ENCODE measurements at regions not wholly inside any gene's neighbourhood (a gene's known extent, or its start where the extent isn't known, plus 50 kb on each side); places are given as distances from the start of the nearest gene placed in this dataset.
"Not testable (repeated sequence)": the region's sequence is repeated elsewhere in the genome, so short reads cannot be mapped to it uniquely, and the experiment has no call there.

GRCh38 chr9:36484124-36484523, 84.1 kb upstream of the RNF38 start:
- H3K27ac ChIP-seq = no peak overlapping the region
- no peak for DNase-seq (ENCODE audit: low read depth, low spot score)
- no peak overlapping the region for H3K9ac ChIP-seq (ENCODE audit: insufficient read length)
- TF ChIP-seq POLR2AphosphoS5 (IDR thresholded peaks at IDR 0.05; ENCODE audit: borderline replicate concordance, low read depth, low read length) = no peak
- TF ChIP-seq FOXP2 (optimal IDR thresholded peaks at IDR 0.05; ENCODE audit: control extremely low read depth, extremely low read length, insufficient read depth) = no peak
- TF ChIP-seq EZH2 (IDR thresholded peaks at IDR 0.05) = no peak
- no peak overlapping the region for H3K4me3 ChIP-seq
- H3K9me3 ChIP-seq (ENCODE audit: low read depth, low read length) = no peaks in the 10 kb centered on the region
- no peaks in the 10 kb centered on the region for H3K36me3 ChIP-seq (ENCODE audit: insufficient read depth, low read length)

DNA sequence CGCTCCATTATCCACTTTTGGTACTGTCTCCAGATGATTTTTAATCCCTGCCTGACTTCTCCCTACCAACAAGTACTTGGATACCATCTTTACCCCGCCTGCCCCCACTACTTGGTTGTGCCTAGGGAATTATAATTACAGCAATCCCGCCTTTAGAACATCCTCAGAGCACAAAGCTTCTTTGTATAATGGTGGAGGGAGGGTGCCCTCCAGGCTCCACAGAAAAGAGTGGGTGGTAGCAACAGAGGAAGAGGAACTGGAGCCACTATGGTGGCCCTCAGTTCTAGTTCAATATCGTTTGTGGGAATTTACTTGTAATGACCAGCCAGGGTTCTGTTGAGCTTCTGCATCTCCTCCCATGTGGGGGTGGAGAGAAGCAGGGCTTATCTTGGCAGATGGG, 79.0 kb upstream of the RNF38 start:
- Histone ChIP-seq H3K9me3 (ENCODE audit: low read depth, low read length) (no peaks in the 10 kb centered on the region), H3K4me3 (no peak overlapping the region), H3K36me3 (ENCODE audit: insufficient read depth, low read length) (no peaks in the 10 kb centered on the region), H3K27ac (peak overlapping the region; percentile 46; the same call in 1 of the 2 replicates), H3K9ac (ENCODE audit: insufficient read length) (no peak overlapping the region)
- no peak for DNase-seq (ENCODE audit: low read depth, low spot score)
- TF ChIP-seq EZH2 (IDR thresholded peaks at IDR 0.05) = no peak
- no peak for TF ChIP-seq POLR2AphosphoS5 (IDR thresholded peaks at IDR 0.05; ENCODE audit: borderline replicate concordance, low read depth, low read length)
- no peak for TF ChIP-seq FOXP2 (optimal IDR thresholded peaks at IDR 0.05; ENCODE audit: control extremely low read depth, extremely low read length, insufficient read depth)

DNA sequence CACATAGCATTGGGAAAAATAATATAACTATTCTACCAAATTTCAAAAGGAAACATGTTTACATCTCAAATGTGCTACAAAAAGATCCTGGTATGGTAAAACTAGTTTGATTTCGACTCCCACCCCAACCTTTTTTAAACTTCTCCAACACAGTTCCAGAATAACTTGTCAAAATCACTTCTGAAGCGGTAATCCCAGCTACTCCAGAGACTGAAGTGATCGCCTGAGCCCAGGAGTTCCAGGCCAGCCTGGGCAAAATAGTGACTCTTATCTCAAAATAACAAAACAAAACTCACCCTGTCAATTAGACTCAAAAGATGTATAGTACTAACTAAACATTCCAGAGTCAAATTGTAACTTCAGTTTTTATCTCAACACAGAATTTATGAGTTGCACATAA, 71.3 kb upstream of the RNF38 start:
- no peak for TF ChIP-seq POLR2AphosphoS5 (IDR thresholded peaks at IDR 0.05; ENCODE audit: borderline replicate concordance, low read depth, low read length)
- TF ChIP-seq FOXP2 (optimal IDR thresholded peaks at IDR 0.05; ENCODE audit: control extremely low read depth, extremely low read length, insufficient read depth) = no peak
- TF ChIP-seq EZH2 (IDR thresholded peaks at IDR 0.05) = no peak
- Histone ChIP-seq H3K27ac (0 out of 2 replicates have a peak overlapping the region, but pooled peaks have one; percentile 49), H3K9ac (ENCODE audit: insufficient read length) (no peak overlapping the region), H3K4me3 (no peak overlapping the region), H3K36me3 (ENCODE audit: insufficient read depth, low read length) (no peaks in the 10 kb centered on the region), H3K9me3 (ENCODE audit: low read depth, low read length) (no peaks in the 10 kb centered on the region)
- DNase-seq (ENCODE audit: low read depth, low spot score) = no peak

GRCh38 chr9:36470643-36471290, 70.7 kb upstream of the RNF38 start:
- Histone ChIP-seq H3K4me3 (no peak overlapping the region), H3K36me3 (ENCODE audit: insufficient read depth, low read length) (no peaks in the 10 kb centered on the region), H3K9ac (ENCODE audit: insufficient read length) (no peak overlapping the region), H3K27ac (0 out of 2 replicates have a peak overlapping the region, but pooled peaks have one; percentile 49), H3K9me3 (ENCODE audit: low read depth, low read length) (no peaks in the 10 kb centered on the region)
- no peak for DNase-seq (ENCODE audit: low read depth, low spot score)
- TF ChIP-seq FOXP2 (optimal IDR thresholded peaks at IDR 0.05; ENCODE audit: control extremely low read depth, extremely low read length, insufficient read depth) = no peak

DNA sequence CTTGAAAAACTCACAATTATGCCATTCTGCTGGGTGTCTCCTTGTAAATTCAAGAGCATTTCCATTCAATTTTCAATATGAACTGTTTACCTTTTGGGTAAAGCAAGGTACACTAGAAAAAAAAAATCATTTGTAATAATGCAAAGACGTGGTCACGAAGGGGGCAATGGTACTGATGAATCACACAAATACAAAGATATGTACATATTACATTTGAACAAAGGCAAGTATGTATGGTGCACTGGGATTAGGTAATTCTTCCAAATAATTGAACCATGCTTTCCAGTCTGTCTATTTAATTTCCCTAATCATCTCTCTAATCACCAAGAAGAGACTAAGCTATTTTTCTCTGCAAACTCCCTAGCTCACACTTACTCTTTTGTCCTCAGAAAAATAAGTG, 63.4 kb upstream of the RNF38 start:
- no peak overlapping the region for H3K27ac ChIP-seq
- no peaks in the 10 kb centered on the region for H3K9me3 ChIP-seq (ENCODE audit: low read depth, low read length)
- no peak for DNase-seq (ENCODE audit: low read depth, low spot score)
- no peak overlapping the region for H3K4me3 ChIP-seq
- TF ChIP-seq EZH2 (IDR thresholded peaks at IDR 0.05) (no peak), POLR2AphosphoS5 (IDR thresholded peaks at IDR 0.05; ENCODE audit: borderline replicate concordance, low read depth, low read length) (no peak), FOXP2 (optimal IDR thresholded peaks at IDR 0.05; ENCODE audit: control extremely low read depth, extremely low read length, insufficient read depth) (no peak)
- H3K36me3 ChIP-seq (ENCODE audit: insufficient read depth, low read length) = no peaks in the 10 kb centered on the region
- H3K9ac ChIP-seq (ENCODE audit: insufficient read length) = no peak overlapping the region

DNA sequence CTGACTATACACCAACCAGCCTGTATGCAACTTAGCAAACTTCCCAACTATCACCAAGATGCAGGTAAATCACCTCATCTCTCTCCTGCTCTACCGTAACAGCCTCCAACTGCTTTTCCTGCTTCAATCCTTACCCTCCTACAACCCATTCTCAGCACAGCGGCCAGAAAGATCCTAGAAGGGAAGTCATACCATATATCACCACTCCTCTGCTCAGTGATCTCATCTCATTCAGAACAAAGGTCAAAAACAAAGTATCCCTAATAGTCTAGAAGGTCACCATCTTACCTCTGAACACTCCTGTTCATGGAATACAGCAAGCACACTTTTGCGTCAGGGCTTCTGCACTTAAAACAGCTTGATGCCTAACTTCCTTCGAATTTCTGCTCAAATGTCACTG, 62.2 kb upstream of the RNF38 start:
- Histone ChIP-seq H3K9ac (ENCODE audit: insufficient read length) (no peak overlapping the region), H3K9me3 (ENCODE audit: low read depth, low read length) (no peaks in the 10 kb centered on the region), H3K36me3 (ENCODE audit: insufficient read depth, low read length) (no peaks in the 10 kb centered on the region), H3K27ac (no peak overlapping the region), H3K4me3 (no peak overlapping the region)
- TF ChIP-seq POLR2AphosphoS5 (IDR thresholded peaks at IDR 0.05; ENCODE audit: borderline replicate concordance, low read depth, low read length) = no peak
- no peak for TF ChIP-seq FOXP2 (optimal IDR thresholded peaks at IDR 0.05; ENCODE audit: control extremely low read depth, extremely low read length, insufficient read depth)
- TF ChIP-seq EZH2 (IDR thresholded peaks at IDR 0.05) = no peak
- no peak for DNase-seq (ENCODE audit: low read depth, low spot score)

GRCh38 chr9:36461323-36461722, 61.3 kb upstream of the RNF38 start:
- H3K9me3 ChIP-seq (ENCODE audit: low read depth, low read length) = no peaks in the 10 kb centered on the region
- no peak overlapping the region for H3K9ac ChIP-seq (ENCODE audit: insufficient read length)
- TF ChIP-seq FOXP2 (optimal IDR thresholded peaks at IDR 0.05; ENCODE audit: control extremely low read depth, extremely low read length, insufficient read depth) = no peak
- DNase-seq (ENCODE audit: low read depth, low spot score) = no peak
- no peaks in the 10 kb centered on the region for H3K36me3 ChIP-seq (ENCODE audit: insufficient read depth, low read length)
- H3K4me3 ChIP-seq = no peak overlapping the region
- no peak overlapping the region for H3K27ac ChIP-seq

DNA sequence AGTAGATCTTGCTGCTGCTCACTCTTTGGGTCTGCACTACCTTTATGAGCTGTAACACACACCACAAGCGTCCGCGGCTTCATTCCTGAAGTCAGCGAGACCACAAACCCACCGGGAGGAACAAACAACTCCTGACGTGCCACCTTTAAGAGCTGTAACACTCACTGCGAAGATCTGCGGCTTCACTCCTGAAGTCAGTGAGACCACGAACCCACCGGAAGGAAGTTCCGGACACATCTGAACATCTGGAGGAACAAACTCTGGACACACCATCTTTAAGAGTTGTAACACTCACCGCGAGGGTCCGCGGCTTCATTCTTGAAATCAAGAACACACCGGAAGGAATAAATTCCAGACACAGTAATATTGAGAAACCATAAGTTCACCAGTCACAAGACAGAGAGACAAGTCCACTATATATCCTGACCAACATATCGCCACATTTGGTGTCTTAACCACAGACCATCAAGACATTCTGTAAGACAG, 58.4 kb upstream of the RNF38 start:
- H3K27ac ChIP-seq; H3K9ac ChIP-seq (ENCODE audit: insufficient read length); DNase-seq (ENCODE audit: low read depth, low spot score); H3K4me3 ChIP-seq; H3K9me3 ChIP-seq (ENCODE audit: low read depth, low read length); H3K36me3 ChIP-seq (ENCODE audit: insufficient read depth, low read length): not testable (repeated sequence)

- Histone ChIP-seq H3K27ac (no peak overlapping the region), H3K9ac (ENCODE audit: insufficient read length) (no peak overlapping the region), H3K9me3 (ENCODE audit: low read depth, low read length) (no peaks in the 10 kb centered on the region), H3K4me3 (no peak overlapping the region), H3K36me3 (ENCODE audit: insufficient read depth, low read length) (no peaks in the 10 kb centered on the region)
- DNase-seq (ENCODE audit: low read depth, low spot score) = no peak
- TF ChIP-seq EZH2 (IDR thresholded peaks at IDR 0.05) (no peak), POLR2AphosphoS5 (IDR thresholded peaks at IDR 0.05; ENCODE audit: borderline replicate concordance, low read depth, low read length) (no peak), FOXP2 (optimal IDR thresholded peaks at IDR 0.05; ENCODE audit: control extremely low read depth, extremely low read length, insufficient read depth) (no peak)
Measured at GRCh38 chr9:36457836-36458429, 57.9 kb upstream of the RNF38 start.
